Adrenal gland (tissue), 9 donors: ENCODE measurements at regions not wholly inside any gene's neighbourhood (a gene's known extent, or its start where the extent isn't known, plus 50 kb on each side); places are given as distances from the start of the nearest gene placed in this dataset.

ENCODE experiments used
- DNase-seq, 7 donors: peaks; one replicate each; pipeline ENCODE4 v3.0.0-alpha.2; 2019 to 2020
- H3K27ac ChIP-seq, 5 donors: fragments of 200-600 bp; sonication (generic) in 4 of 5; 1 replicate in 3 of 5; 2 replicates in 2 of 5; pipeline versions ENCODE4 v1.5.1 to v1.8.0; 2016 to 2020; ENCODE audit warnings: mild to moderate bottlenecking in 1 of 5
- H3K27me3 ChIP-seq: fragments of 200-600 bp; 2 replicates; pipeline ENCODE4 v1.8.0; 2021
- H3K36me3 ChIP-seq, 2 donors: fragments of 200-600 bp; replicated peaks in 1 of 2; 1 replicate in 1 of 2; 2 replicates in 1 of 2; pipeline versions ENCODE4 v1.5.1 to v1.8.0; 2018 to 2022
- H3K4me1 ChIP-seq, 2 donors: fragments of 200-600 bp; replicated peaks in 1 of 2; 1 replicate in 1 of 2; 2 replicates in 1 of 2; pipeline versions ENCODE4 v1.5.1 to v1.8.0; 2018 to 2021
- H3K4me3 ChIP-seq, 4 donors: fragments of 200-600 bp; sonication (generic) in 3 of 4; one replicate each; pipeline ENCODE4 v1.5.1; 2016 to 2018
- H3K9me3 ChIP-seq, 3 donors: fragments of 200-600 bp; sonication (generic) in 1 of 3; replicated peaks in 1 of 3; 1 replicate in 2 of 3; 2 replicates in 1 of 3; pipeline versions ENCODE4 v1.5.1 to v1.8.0; 2016 to 2021
- POLR2A ChIP-seq, 2 donors: fragments of 450-650 bp; IDR thresholded peaks; one replicate each; pipeline ENCODE4 v1.6.1; 2017; ENCODE audit warnings: antibody characterized with exemption in 2 of 2, mild to moderate bottlenecking in 2 of 2, moderate library complexity in 1 of 2
- WGBS, 4 donors: extraction: QIAGEN DNeasy Blood & Tissue Kit in 2 of 4; methylation state at CpG; one replicate each; pipeline versions ENCODE4 v1.1.5 to v1.1.7; 2013 to 2017; 5-methylcytosine and 5-hydroxymethylcytosine counted together
- intact Hi-C, 2 donors: fragments of 100-400 bp; cut with DNase I; formaldehyde crosslinking; loops; one replicate each; pipeline versions ENCODE4 v1.14.1 to v1.15.0; 2022 to 2023
- TF ChIP-seq, protein P1 (sequence below), 6 experiments: fragments of 450-650 bp in 4 of 6; fragments of 200-600 bp in 2 of 6; sonication (generic) in 1 of 6; IDR thresholded peaks; 1 replicate in 5 of 6; 2 replicates in 1 of 6; pipeline versions ENCODE4 v1.5.1 to v1.8.0; 2016 to 2021; ENCODE audit warnings: antibody characterized with exemption in 6 of 6, mild to moderate bottlenecking in 2 of 6, moderate library complexity in 1 of 6
- donor health status: healthy with polysubstance abuse.
- donor health status: Bipolar disorder and iron deficiency.
- donor health status: DM: yes; HTN: yes; CAD: no.
- donor health status: DM: no; HTN: no; CAD: no.
- donor health status: DM: no; HTN: no; CAD: no.

DNA sequence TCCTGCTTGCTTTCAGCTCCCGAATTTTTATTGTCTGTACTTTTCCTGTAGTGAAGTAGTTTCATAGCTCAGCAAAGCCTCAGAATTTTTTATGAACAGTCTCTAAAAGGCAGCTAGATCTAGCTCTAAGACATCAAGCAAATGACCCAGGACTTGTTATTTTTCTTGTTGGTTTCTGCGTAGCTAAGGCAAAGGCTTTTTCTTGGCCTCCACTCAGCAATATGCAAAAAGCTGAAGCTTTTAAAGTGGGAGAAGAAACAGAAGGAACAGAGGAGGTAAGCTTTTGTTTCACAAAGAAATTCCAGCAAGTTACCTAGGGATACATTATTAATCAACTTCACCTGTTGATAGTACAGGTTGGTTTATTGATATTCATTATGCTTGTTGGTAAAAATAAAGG is 235.9 kb downstream of the PCDH20 start:
- H3K27me3 ChIP-seq, result no peaks in the 10 kb centered on the region
- WGBS, 4 donors, result 56 to 64% (median 64%) methylated on average over 2 of the region's 2 CpGs
- no peak overlapping the region for H3K27ac ChIP-seq
- H3K36me3 ChIP-seq, result no peaks in the 10 kb centered on the region
- no peaks in the 10 kb centered on the region for H3K4me1 ChIP-seq
- H3K4me3 ChIP-seq, result no peak overlapping the region
- TF ChIP-seq POLR2A (IDR thresholded peaks at IDR 0.05), result no peak
- TF ChIP-seq, protein P1, sequence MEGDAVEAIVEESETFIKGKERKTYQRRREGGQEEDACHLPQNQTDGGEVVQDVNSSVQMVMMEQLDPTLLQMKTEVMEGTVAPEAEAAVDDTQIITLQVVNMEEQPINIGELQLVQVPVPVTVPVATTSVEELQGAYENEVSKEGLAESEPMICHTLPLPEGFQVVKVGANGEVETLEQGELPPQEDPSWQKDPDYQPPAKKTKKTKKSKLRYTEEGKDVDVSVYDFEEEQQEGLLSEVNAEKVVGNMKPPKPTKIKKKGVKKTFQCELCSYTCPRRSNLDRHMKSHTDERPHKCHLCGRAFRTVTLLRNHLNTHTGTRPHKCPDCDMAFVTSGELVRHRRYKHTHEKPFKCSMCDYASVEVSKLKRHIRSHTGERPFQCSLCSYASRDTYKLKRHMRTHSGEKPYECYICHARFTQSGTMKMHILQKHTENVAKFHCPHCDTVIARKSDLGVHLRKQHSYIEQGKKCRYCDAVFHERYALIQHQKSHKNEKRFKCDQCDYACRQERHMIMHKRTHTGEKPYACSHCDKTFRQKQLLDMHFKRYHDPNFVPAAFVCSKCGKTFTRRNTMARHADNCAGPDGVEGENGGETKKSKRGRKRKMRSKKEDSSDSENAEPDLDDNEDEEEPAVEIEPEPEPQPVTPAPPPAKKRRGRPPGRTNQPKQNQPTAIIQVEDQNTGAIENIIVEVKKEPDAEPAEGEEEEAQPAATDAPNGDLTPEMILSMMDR (IDR thresholded peaks at IDR 0.05), result no peak
- intact Hi-C loops, result no loop called here
- no peaks in the 10 kb centered on the region for H3K9me3 ChIP-seq
- no peak for DNase-seq

DNA sequence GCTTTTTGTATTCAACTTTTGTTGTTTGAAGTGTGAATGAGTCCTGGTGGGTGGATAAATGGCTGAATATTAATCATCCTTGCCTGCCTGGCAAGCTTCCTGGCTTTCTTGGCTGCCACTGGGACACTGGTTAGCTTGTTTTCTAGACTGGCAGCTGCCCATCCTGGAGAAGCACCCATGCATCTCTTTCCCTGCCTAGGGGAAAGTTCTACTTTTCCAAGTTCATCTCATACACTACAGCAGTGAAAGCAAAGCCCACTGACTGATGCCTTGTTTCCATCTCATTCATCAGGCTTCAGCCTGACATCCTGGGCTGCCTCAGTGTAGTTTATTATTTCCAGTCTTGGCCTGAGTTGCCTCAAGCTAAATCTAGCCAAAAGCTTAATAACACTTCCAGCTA is 244.8 kb downstream of the PCDH20 start:
- Histone ChIP-seq H3K4me3 (no peak overlapping the region), H3K9me3 (no peaks in the 10 kb centered on the region), H3K27me3 (no peaks in the 10 kb centered on the region), H3K27ac (no peak overlapping the region), H3K36me3 (no peaks in the 10 kb centered on the region), H3K4me1 (no peaks in the 10 kb centered on the region)
- DNase-seq, result no peak
- TF ChIP-seq POLR2A (IDR thresholded peaks at IDR 0.05), result no peak
- TF ChIP-seq, protein P1 (IDR thresholded peaks at IDR 0.05), result no peak
- intact Hi-C loops, result no loop called here

DNA sequence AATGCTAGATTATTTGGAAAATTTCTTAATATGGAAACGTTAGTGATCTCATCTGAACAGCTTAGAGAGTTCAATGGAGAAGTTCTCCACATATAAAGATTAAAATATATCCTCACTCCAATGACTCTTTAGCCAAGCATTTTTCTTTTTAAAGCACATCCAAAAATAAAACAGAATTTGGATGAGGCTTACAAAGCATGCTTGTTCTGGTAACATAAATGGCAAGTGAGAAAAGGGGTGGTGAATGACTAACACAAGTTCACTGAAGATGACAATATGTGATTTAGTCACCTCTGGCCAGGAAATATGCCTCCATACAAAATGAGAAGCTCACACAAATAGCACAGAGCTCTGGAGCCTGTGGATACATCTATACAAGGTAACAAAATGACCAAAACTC is 253.0 kb downstream of the PCDH20 start:
- no peaks in the 10 kb centered on the region for H3K36me3 ChIP-seq
- DNase-seq, result no peak
- intact Hi-C loops, result no loop called here
- H3K9me3 ChIP-seq, result peaks cover 0 to 6% (median 0%) of the 10 kb centered on the region in 3 donors
- no peaks in the 10 kb centered on the region for H3K27me3 ChIP-seq
- no peak for TF ChIP-seq POLR2A (IDR thresholded peaks at IDR 0.05)
- TF ChIP-seq, protein P1 (IDR thresholded peaks at IDR 0.05), result no peak
- 47 to 58% (median 52%) methylated on average over 1 of the region's 1 CpG for WGBS, 4 donors
- H3K4me1 ChIP-seq, result no peaks in the 10 kb centered on the region
- no peak overlapping the region for H3K27ac ChIP-seq
- no peak overlapping the region for H3K4me3 ChIP-seq

DNA sequence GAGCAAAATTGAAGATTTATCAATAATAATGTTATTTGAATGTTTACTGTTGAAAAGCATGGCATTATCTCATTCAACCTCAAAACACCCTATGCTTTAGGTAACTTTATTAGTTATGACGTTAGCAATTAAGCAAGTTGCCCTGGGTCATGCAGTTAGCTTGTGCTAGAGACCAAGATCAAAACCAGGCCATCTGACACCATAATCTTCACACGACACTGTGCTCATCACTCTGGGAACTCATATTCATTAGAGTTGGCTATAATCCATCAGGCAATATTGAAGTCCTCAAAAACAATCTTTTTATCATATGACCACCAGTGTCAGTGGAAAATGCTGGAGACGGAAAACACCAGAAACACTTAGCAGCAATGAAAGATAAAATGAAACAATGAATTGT is 253.5 kb downstream of the PCDH20 start:
- H3K4me3 ChIP-seq, result no peak overlapping the region
- 53 to 64% (median 59%) methylated on average over 3 of the region's 3 CpGs for WGBS, 4 donors
- intact Hi-C loops, result no loop called here
- H3K4me1 ChIP-seq, result no peaks in the 10 kb centered on the region
- peaks cover 0 to 6% (median 0%) of the 10 kb centered on the region in 3 donors for H3K9me3 ChIP-seq
- no peaks in the 10 kb centered on the region for H3K36me3 ChIP-seq
- H3K27ac ChIP-seq, result no peak overlapping the region
- TF ChIP-seq, protein P1 (IDR thresholded peaks at IDR 0.05), result no peak
- TF ChIP-seq POLR2A (IDR thresholded peaks at IDR 0.05), result no peak
- DNase-seq, result peak in 1 of 7 donors; percentile 50
- H3K27me3 ChIP-seq, result no peaks in the 10 kb centered on the region
